Endothelial cell of umbilical vein (primary cell): ENCODE measurements at regions not wholly inside any gene's neighbourhood (a gene's known extent, or its start where the extent isn't known, plus 50 kb on each side); places are given as distances from the start of the nearest gene placed in this dataset.

Experiments
- BruUV-seq: library from RNA; stranded (reverse); fragments of 400-500 nt; replicated peaks from 2 replicates; lab custom pipeline; 2021; lab: Mats Ljungman, UMichigan
- CTCF ChIA-PET: fragments of 300-600, 350-600 bp; sonication (Branson Sonifier 250); formaldehyde crosslinking; loops from one replicate; lab custom pipeline; 2021; ENCODE audit warnings: antibody characterized with exemption, inconsistent platforms; lab: Charles Lee
- POLR2A ChIA-PET: fragments of 300-600, 350-600 bp; sonication (Branson Sonifier 250); formaldehyde crosslinking; loops from one replicate; lab custom pipeline; 2021; ENCODE audit warnings: antibody characterized with exemption, inconsistent platforms; lab: Charles Lee
- DNase-seq: peaks from one replicate; pipeline ENCODE4 v3.0.0-alpha.2; 2011; ENCODE audit warnings: low read depth, low spot score
- FAIRE-seq: peaks from 2 replicates; lab custom pipeline; 2011; peaks lifted over from hg19 to GRCh38; lab: Jason Lieb, UNC
- H2AFZ ChIP-seq: 2 replicates; pipeline ENCODE4 v1.6.0; 2012; ENCODE audit warnings: low read depth, low read length, control low read depth, inconsistent platforms
- H3K27ac ChIP-seq: 2 replicates; pipeline ENCODE4 v1.5.1; 2011; ENCODE audit warnings: low read depth, mild to moderate bottlenecking, control low read depth, low read length, moderate library complexity; ENCODE audit not compliant: insufficient read depth
- H3K27me3 ChIP-seq, 2 experiments: 2 replicates each; pipeline versions ENCODE4 v1.6.0 to v1.6.1; 2011; ENCODE audit warnings: low read length in 2 of 2, mixed read lengths in 1 of 2; ENCODE audit not compliant: control insufficient read depth in 2 of 2, insufficient read depth in 2 of 2
- H3K36me3 ChIP-seq, 2 experiments: 2 replicates in 1 of 2; 3 replicates in 1 of 2; pipeline ENCODE4 v1.5.1; 2011; ENCODE audit warnings: low read length in 2 of 2, mild to moderate bottlenecking in 1 of 2, moderate library complexity in 1 of 2; ENCODE audit not compliant: control insufficient read depth in 2 of 2, insufficient read depth in 2 of 2; ENCODE audit errors: extremely low read depth in 1 of 2
- H3K4me1 ChIP-seq: 3 replicates; pipeline ENCODE4 v1.5.1; 2011; ENCODE audit warnings: mild to moderate bottlenecking, low read length; ENCODE audit not compliant: control insufficient read depth, insufficient read depth; ENCODE audit errors: extremely low read depth
- H3K4me2 ChIP-seq: 2 replicates; pipeline ENCODE4 v1.6.1; 2011; ENCODE audit warnings: low read length, control low read depth, mixed read lengths; ENCODE audit not compliant: insufficient read depth
- H3K4me3 ChIP-seq, 3 experiments: fragments of 200-600 bp in 1 of 3; sonication (generic), shearing (Covaris generic) in 1 of 3; replicated peaks in 1 of 3; 2 replicates each; pipeline ENCODE4 v1.5.1; 2011 to 2016; ENCODE audit warnings: control low read depth in 3 of 3, low read length in 3 of 3, mild to moderate bottlenecking in 2 of 3, inconsistent platforms in 1 of 3, low read depth in 1 of 3, moderate library complexity in 1 of 3; ENCODE audit not compliant: insufficient read depth in 1 of 3
- H3K79me2 ChIP-seq: 2 replicates; pipeline ENCODE4 v1.6.0; 2012; ENCODE audit warnings: low read length, inconsistent platforms; ENCODE audit not compliant: control insufficient read depth, insufficient read depth
- H3K9ac ChIP-seq: replicated peaks from 2 replicates; pipeline ENCODE3; 2011; ENCODE audit warnings: low read length, control low read depth; ENCODE audit not compliant: insufficient read depth; ENCODE audit errors: extremely low read depth
- H3K9me1 ChIP-seq: replicated peaks from 3 replicates; pipeline ENCODE4 v1.6.0; 2011; ENCODE audit warnings: mild to moderate bottlenecking, low read length; ENCODE audit not compliant: control insufficient read depth, insufficient read depth; ENCODE audit errors: extremely low read depth
- H3K9me3 ChIP-seq: replicated peaks from 2 replicates; pipeline ENCODE4 v1.5.1; 2012; ENCODE audit warnings: low read length, inconsistent platforms; ENCODE audit not compliant: control insufficient read depth, insufficient read depth
- H4K20me1 ChIP-seq: replicated peaks from 2 replicates; pipeline ENCODE3; 2011; ENCODE audit warnings: mild to moderate bottlenecking, low read length; ENCODE audit not compliant: control insufficient read depth, insufficient read depth; ENCODE audit errors: extremely low read depth
- EZH2 ChIP-seq: IDR thresholded peaks from 2 replicates; pipeline ENCODE4 v1.6.1; 2012; ENCODE audit warnings: borderline replicate concordance, low read depth, mild to moderate bottlenecking, moderate library complexity, low read length, inconsistent platforms; ENCODE audit not compliant: severe bottlenecking
- FOS ChIP-seq: IDR thresholded peaks from 2 replicates; pipeline ENCODE4 v1.6.1; 2011; ENCODE audit warnings: mild to moderate bottlenecking, low read length, moderate library complexity, borderline replicate concordance; ENCODE audit not compliant: insufficient read depth
- GATA2 ChIP-seq: IDR thresholded peaks from 2 replicates; pipeline ENCODE4 v1.7.0; 2011; ENCODE audit warnings: low read depth, mild to moderate bottlenecking, moderate library complexity, mixed read lengths, low read length; ENCODE audit not compliant: insufficient read length, insufficient read depth
- JUN ChIP-seq: IDR thresholded peaks from 2 replicates; pipeline ENCODE4 v1.6.1; 2011; ENCODE audit warnings: borderline replicate concordance, low read depth; ENCODE audit not compliant: insufficient read length, insufficient read depth
- MAX ChIP-seq: IDR thresholded peaks from 2 replicates; pipeline ENCODE4 v1.6.1; 2011; ENCODE audit not compliant: insufficient read depth, insufficient read length
- MYC ChIP-seq: IDR thresholded peaks from one replicate; pipeline ENCODE4 v1.6.1; 2011; ENCODE audit warnings: mild to moderate bottlenecking, low read depth, low read length
- POLR2A ChIP-seq: IDR thresholded peaks from 2 replicates; pipeline ENCODE4 v1.6.1; 2012; ENCODE audit warnings: low read depth, mild to moderate bottlenecking, control low read depth, low read length
- POLR2AphosphoS5 ChIP-seq: IDR thresholded peaks from 2 replicates; pipeline ENCODE4 v1.6.1; 2012; ENCODE audit warnings: low read depth, mild to moderate bottlenecking, control low read depth, low read length, moderate library complexity; ENCODE audit not compliant: insufficient read depth
- dilution Hi-C: fragments of 300-500 bp; cut with MboI; formaldehyde crosslinking; loops from one replicate; pipeline ENCODE4 v1.15.0; 2019; ENCODE audit warnings: low sequenced_read_pairs; ENCODE audit not compliant: extremely low pct_ligation_motif_present
- intact Hi-C: fragments of 100-400 bp; cut with micrococcal nuclease; formaldehyde crosslinking; loops from one replicate; pipeline ENCODE4 v1.10.0; 2022
- TF ChIP-seq, protein P1 (sequence below), 2 donors: IDR thresholded peaks; 1 replicate in 1 of 2; 2 replicates in 1 of 2; pipeline ENCODE4 v1.5.1; 2011; ENCODE audit warnings: low read length in 2 of 2, mild to moderate bottlenecking in 2 of 2, moderate library complexity in 2 of 2, control low read depth in 1 of 2, inconsistent platforms in 1 of 2, low read depth in 1 of 2; ENCODE audit not compliant: insufficient read depth in 1 of 2; ENCODE audit errors: extremely low read depth in 1 of 2

DNA sequence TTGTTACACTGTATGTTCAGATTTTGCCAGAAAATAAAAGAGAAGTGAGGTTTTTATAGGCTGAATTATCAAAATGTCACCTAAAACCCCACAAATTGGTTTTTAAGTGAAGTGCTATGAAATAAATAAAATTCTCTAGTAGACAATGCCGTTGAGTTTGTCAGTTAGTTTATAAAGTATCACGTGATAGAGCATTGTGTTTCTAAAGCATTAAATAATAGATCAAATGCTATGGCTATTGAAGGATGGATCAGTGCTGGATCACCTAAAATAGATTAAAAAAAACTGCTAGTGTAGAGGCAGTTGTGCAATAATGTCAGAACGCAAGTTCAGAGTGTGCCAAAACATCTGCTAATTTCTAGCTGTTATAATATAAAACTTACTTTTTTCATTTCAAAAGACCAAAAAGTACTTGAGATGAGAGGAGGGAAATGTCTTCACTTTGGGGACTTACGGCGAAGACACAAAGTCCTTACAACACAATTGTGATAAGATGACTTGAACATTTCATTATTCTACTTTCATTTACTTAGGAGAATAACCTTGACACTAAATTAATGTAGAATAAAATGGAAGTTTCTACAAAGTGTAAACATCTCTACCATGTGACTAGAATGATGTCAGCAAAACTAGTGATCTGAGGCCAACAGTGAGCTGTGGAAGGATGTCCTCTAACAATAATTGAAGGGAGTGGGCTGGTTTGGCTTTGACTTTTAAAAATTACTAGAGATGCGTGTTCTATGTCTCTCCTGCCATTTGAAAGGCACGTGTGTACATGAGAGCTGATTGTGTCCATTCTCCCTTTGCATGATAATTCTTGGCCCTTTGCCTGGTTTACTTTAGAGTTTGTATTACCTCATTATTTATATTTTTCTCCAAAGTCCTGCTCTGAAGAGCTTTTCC, 154.4 kb upstream of the PDE3A start:
- intact Hi-C loops, result loop anchor here (2.0 kb wide), 2 partner anchors 155 to 219 kb away; partner anchors contain the start of gene PDE3A
- Histone ChIP-seq H2AFZ (no peak overlapping the region), H3K36me3 (no peaks in the 10 kb centered on the region), H3K27ac (no peak overlapping the region), H3K4me1 (peaks cover 12% of the 10 kb centered on the region), H4K20me1 (no peaks in the 10 kb centered on the region), H3K9me1 (no peaks in the 10 kb centered on the region), H3K4me3 (no peak overlapping the region), H3K79me2 (no peaks in the 10 kb centered on the region), H3K27me3 (no peaks in the 10 kb centered on the region), H3K9ac (no peak overlapping the region), H3K9me3 (no peaks in the 10 kb centered on the region), H3K4me2 (no peak overlapping the region)
- dilution Hi-C loops, result no loop called here
- DNase-seq, result peak; percentile 43
- ChIA-PET POLR2A (no interaction called here), CTCF (interaction anchor here (0.8 to 2.5 kb wide), 5 partner anchors 298 to 707 kb away, joined by 3 to 14 read pairs (median 3); no protein-coding TSS in a partner anchor)
- TF ChIP-seq MYC (no peak), MAX (no peak), EZH2 (no peak), JUN (no peak), FOS (no peak), POLR2AphosphoS5 (no peak), GATA2 (no peak), POLR2A (no peak)
- TF ChIP-seq, protein P1, sequence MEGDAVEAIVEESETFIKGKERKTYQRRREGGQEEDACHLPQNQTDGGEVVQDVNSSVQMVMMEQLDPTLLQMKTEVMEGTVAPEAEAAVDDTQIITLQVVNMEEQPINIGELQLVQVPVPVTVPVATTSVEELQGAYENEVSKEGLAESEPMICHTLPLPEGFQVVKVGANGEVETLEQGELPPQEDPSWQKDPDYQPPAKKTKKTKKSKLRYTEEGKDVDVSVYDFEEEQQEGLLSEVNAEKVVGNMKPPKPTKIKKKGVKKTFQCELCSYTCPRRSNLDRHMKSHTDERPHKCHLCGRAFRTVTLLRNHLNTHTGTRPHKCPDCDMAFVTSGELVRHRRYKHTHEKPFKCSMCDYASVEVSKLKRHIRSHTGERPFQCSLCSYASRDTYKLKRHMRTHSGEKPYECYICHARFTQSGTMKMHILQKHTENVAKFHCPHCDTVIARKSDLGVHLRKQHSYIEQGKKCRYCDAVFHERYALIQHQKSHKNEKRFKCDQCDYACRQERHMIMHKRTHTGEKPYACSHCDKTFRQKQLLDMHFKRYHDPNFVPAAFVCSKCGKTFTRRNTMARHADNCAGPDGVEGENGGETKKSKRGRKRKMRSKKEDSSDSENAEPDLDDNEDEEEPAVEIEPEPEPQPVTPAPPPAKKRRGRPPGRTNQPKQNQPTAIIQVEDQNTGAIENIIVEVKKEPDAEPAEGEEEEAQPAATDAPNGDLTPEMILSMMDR (IDR thresholded peaks at IDR 0.05; ENCODE audit: extremely low read depth in 1 of 2, insufficient read depth in 1 of 2, low read depth in 1 of 2, low read length in 2 of 2), result no peak
- no peak for FAIRE-seq
- BruUV-seq, result no TSS peak
